DMS79 treated with DMSO at 0.1 percent for 48 hours (cell line): ENCODE measurements at regions not wholly inside any gene's neighbourhood (a gene's known extent, or its start where the extent isn't known, plus 50 kb on each side); places are given as distances from the start of the nearest gene placed in this dataset.

Experiments used
- DNase-seq: peaks from one replicate; lab custom pipeline; 2025; lab: John Stamatoyannopoulos, UW

GRCh38 chr10:63744060-63744941, 223.1 kb downstream of the REEP3 start:
- no peak for DNase-seq

GRCh38 chr10:63749915-63750314, 228.7 kb downstream of the REEP3 start:
- DNase-seq = no peak

GRCh38 chr10:63751836-63752235, 230.6 kb downstream of the REEP3 start:
- no peak for DNase-seq

GRCh38 chr10:63752318-63752717, 231.1 kb downstream of the REEP3 start:
- no peak for DNase-seq

- DNase-seq = no peak
Observed at GRCh38 chr10:63753808-63754207, 232.6 kb downstream of the REEP3 start.

- no peak for DNase-seq
Observed at GRCh38 chr10:63755441-63755840, 234.2 kb downstream of the REEP3 start.

- DNase-seq = no peak
Observed at GRCh38 chr10:63757067-63757466, 235.9 kb downstream of the REEP3 start.

GRCh38 chr10:63758080-63758479, 236.9 kb downstream of the REEP3 start:
- DNase-seq = no peak

- no peak for DNase-seq
Observed at GRCh38 chr10:63759335-63759734, 238.1 kb downstream of the REEP3 start.

GRCh38 chr10:63760034-63760707, 239.0 kb downstream of the REEP3 start:
- no peak for DNase-seq

- no peak for DNase-seq
Observed at GRCh38 chr10:63760708-63761047, 239.5 kb downstream of the REEP3 start.

GRCh38 chr10:63761243-63761642, 240.0 kb downstream of the REEP3 start:
- DNase-seq = no peak

GRCh38 chr10:63763744-63764143, 242.5 kb downstream of the REEP3 start:
- no peak for DNase-seq

GRCh38 chr10:63765126-63765525, 243.9 kb downstream of the REEP3 start:
- DNase-seq = no peak

GRCh38 chr10:63766745-63767137, 245.5 kb downstream of the REEP3 start:
- no peak for DNase-seq

- DNase-seq = no peak
Observed at GRCh38 chr10:63767138-63767801, 246.1 kb downstream of the REEP3 start.

- DNase-seq = no peak
Observed at GRCh38 chr10:63769367-63769766, 248.2 kb downstream of the REEP3 start.

GRCh38 chr10:63770523-63770922, 249.3 kb downstream of the REEP3 start:
- DNase-seq = no peak

GRCh38 chr10:63772491-63772890, 251.3 kb downstream of the REEP3 start:
- DNase-seq = no peak

- no peak for DNase-seq
Observed at GRCh38 chr10:63773106-63773505, 251.9 kb downstream of the REEP3 start.

GRCh38 chr10:63773962-63774361, 252.8 kb downstream of the REEP3 start:
- DNase-seq = no peak

- DNase-seq = no peak
Observed at GRCh38 chr10:63780101-63780500, 258.9 kb downstream of the REEP3 start.

GRCh38 chr10:63781226-63781625, 260.0 kb downstream of the REEP3 start:
- no peak for DNase-seq
